Neural progenitor cell (in vitro differentiated cells): ENCODE measurements at regions not wholly inside any gene's neighbourhood (a gene's known extent, or its start where the extent isn't known, plus 50 kb on each side); places are given as distances from the start of the nearest gene placed in this dataset.

Experiments used
- EZH2phosphoT487 ChIP-seq: fragments of 200-600 bp; sonication (generic); IDR thresholded peaks from 2 replicates; pipeline ENCODE4 v1.6.1; 2017; ENCODE audit warnings: antibody characterized with exemption
- TF ChIP-seq, protein P1 (sequence below): fragments of 200-600 bp; sonication (generic); IDR thresholded peaks from 2 replicates; pipeline ENCODE4 v1.5.1; 2017; ENCODE audit warnings: antibody characterized with exemption, mild to moderate bottlenecking

DNA sequence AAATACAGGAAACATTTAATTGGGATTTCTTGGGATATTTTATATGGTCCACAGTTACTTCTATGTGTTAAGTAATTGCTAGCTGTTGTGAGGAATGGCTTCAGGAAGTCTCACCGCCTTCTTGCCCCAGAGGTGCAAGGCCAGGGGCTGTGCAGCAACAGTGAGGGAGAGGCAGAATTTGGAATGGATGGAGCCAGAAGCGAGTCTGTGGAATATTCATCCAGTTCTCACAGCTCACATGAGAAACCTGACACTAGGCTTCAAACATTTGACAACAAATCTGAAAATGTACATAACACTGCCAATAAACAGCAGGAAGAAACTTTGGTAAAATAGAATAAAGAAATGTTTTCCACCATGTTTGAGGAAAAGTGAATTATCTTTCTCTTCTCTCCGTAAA lies 66.5 kb downstream of the GPR6 start:
- TF ChIP-seq, protein P1, sequence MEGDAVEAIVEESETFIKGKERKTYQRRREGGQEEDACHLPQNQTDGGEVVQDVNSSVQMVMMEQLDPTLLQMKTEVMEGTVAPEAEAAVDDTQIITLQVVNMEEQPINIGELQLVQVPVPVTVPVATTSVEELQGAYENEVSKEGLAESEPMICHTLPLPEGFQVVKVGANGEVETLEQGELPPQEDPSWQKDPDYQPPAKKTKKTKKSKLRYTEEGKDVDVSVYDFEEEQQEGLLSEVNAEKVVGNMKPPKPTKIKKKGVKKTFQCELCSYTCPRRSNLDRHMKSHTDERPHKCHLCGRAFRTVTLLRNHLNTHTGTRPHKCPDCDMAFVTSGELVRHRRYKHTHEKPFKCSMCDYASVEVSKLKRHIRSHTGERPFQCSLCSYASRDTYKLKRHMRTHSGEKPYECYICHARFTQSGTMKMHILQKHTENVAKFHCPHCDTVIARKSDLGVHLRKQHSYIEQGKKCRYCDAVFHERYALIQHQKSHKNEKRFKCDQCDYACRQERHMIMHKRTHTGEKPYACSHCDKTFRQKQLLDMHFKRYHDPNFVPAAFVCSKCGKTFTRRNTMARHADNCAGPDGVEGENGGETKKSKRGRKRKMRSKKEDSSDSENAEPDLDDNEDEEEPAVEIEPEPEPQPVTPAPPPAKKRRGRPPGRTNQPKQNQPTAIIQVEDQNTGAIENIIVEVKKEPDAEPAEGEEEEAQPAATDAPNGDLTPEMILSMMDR = no peak
- TF ChIP-seq EZH2phosphoT487 = no peak
